Adrenal gland (tissue), 9 donors: ENCODE measurements at regions not wholly inside any gene's neighbourhood (a gene's known extent, or its start where the extent isn't known, plus 50 kb on each side); places are given as distances from the start of the nearest gene placed in this dataset.

ENCODE experiments used
- DNase-seq, 7 donors: peaks; one replicate each; pipeline ENCODE4 v3.0.0-alpha.2; 2019 to 2020
- H3K27ac ChIP-seq, 5 donors: fragments of 200-600 bp; sonication (generic) in 4 of 5; 1 replicate in 3 of 5; 2 replicates in 2 of 5; pipeline versions ENCODE4 v1.5.1 to v1.8.0; 2016 to 2020; ENCODE audit warnings: mild to moderate bottlenecking in 1 of 5
- H3K27me3 ChIP-seq: fragments of 200-600 bp; 2 replicates; pipeline ENCODE4 v1.8.0; 2021
- H3K36me3 ChIP-seq, 2 donors: fragments of 200-600 bp; replicated peaks in 1 of 2; 1 replicate in 1 of 2; 2 replicates in 1 of 2; pipeline versions ENCODE4 v1.5.1 to v1.8.0; 2018 to 2022
- H3K4me1 ChIP-seq, 2 donors: fragments of 200-600 bp; replicated peaks in 1 of 2; 1 replicate in 1 of 2; 2 replicates in 1 of 2; pipeline versions ENCODE4 v1.5.1 to v1.8.0; 2018 to 2021
- H3K4me3 ChIP-seq, 4 donors: fragments of 200-600 bp; sonication (generic) in 3 of 4; one replicate each; pipeline ENCODE4 v1.5.1; 2016 to 2018
- H3K9me3 ChIP-seq, 3 donors: fragments of 200-600 bp; sonication (generic) in 1 of 3; replicated peaks in 1 of 3; 1 replicate in 2 of 3; 2 replicates in 1 of 3; pipeline versions ENCODE4 v1.5.1 to v1.8.0; 2016 to 2021
- CTCF ChIP-seq, 6 experiments: fragments of 450-650 bp in 4 of 6; fragments of 200-600 bp in 2 of 6; sonication (generic) in 1 of 6; IDR thresholded peaks; 1 replicate in 5 of 6; 2 replicates in 1 of 6; pipeline versions ENCODE4 v1.5.1 to v1.8.0; 2016 to 2021; ENCODE audit warnings: antibody characterized with exemption in 6 of 6, mild to moderate bottlenecking in 2 of 6, moderate library complexity in 1 of 6
- POLR2A ChIP-seq, 2 donors: fragments of 450-650 bp; IDR thresholded peaks; one replicate each; pipeline ENCODE4 v1.6.1; 2017; ENCODE audit warnings: antibody characterized with exemption in 2 of 2, mild to moderate bottlenecking in 2 of 2, moderate library complexity in 1 of 2
- WGBS, 4 donors: extraction: QIAGEN DNeasy Blood & Tissue Kit in 2 of 4; methylation state at CpG; one replicate each; pipeline versions ENCODE4 v1.1.5 to v1.1.7; 2013 to 2017; 5-methylcytosine and 5-hydroxymethylcytosine counted together
- intact Hi-C, 2 donors: fragments of 100-400 bp; cut with DNase I; formaldehyde crosslinking; loops; one replicate each; pipeline versions ENCODE4 v1.14.1 to v1.15.0; 2022 to 2023
- donor health status: healthy with polysubstance abuse.
- donor health status: Bipolar disorder and iron deficiency.
- donor health status: DM: yes; HTN: yes; CAD: no.
- donor health status: DM: no; HTN: no; CAD: no.
- donor health status: DM: no; HTN: no; CAD: no.

- TF ChIP-seq POLR2A (IDR thresholded peaks at IDR 0.05) (no peak), CTCF (IDR thresholded peaks at IDR 0.05) (no peak)
- no peaks in the 10 kb centered on the region for H3K27me3 ChIP-seq
- H3K4me1 ChIP-seq, result peaks cover 0 to 11% of the 10 kb centered on the region in 2 donors
- WGBS, 4 donors, result 90 to 94% (median 91%) methylated on average over 2 of the region's 2 CpGs
- H3K4me3 ChIP-seq, result no peak overlapping the region
- H3K36me3 ChIP-seq, result no peaks in the 10 kb centered on the region
- DNase-seq, result no peak
- no peaks in the 10 kb centered on the region for H3K9me3 ChIP-seq
- intact Hi-C loops, result no loop called here
- H3K27ac ChIP-seq, result no peak overlapping the region
Measured at GRCh38 chr15:63441266-63441665, 59.6 kb upstream of the CA12 start.

- Histone ChIP-seq H3K4me3 (no peak overlapping the region), H3K27me3 (no peaks in the 10 kb centered on the region), H3K9me3 (no peaks in the 10 kb centered on the region), H3K4me1 (peaks cover 0 to 2% of the 10 kb centered on the region in 2 donors), H3K36me3 (no peaks in the 10 kb centered on the region), H3K27ac (no peak overlapping the region)
- TF ChIP-seq CTCF (IDR thresholded peaks at IDR 0.05), result no peak
- TF ChIP-seq POLR2A (IDR thresholded peaks at IDR 0.05), result no peak
- 75 to 83% (median 83%) methylated on average over 5 to 6 of the region's 6 CpGs for WGBS, 4 donors
- intact Hi-C loops, result no loop called here
- DNase-seq, result no peak
Measured at GRCh38 chr15:63442080-63442479, 60.4 kb upstream of the CA12 start.

- H3K27ac ChIP-seq, result no peak overlapping the region
- no peak for TF ChIP-seq POLR2A (IDR thresholded peaks at IDR 0.05)
- no peak for TF ChIP-seq CTCF (IDR thresholded peaks at IDR 0.05)
- H3K27me3 ChIP-seq, result no peaks in the 10 kb centered on the region
- no peak overlapping the region for H3K4me3 ChIP-seq
- DNase-seq, result no peak
- intact Hi-C loops, result no loop called here
- H3K9me3 ChIP-seq, result no peaks in the 10 kb centered on the region
- no peaks in the 10 kb centered on the region for H3K36me3 ChIP-seq
- no peaks in the 10 kb centered on the region for H3K4me1 ChIP-seq
Measured at GRCh38 chr15:63444611-63445010, 59.8 kb upstream of the USP3 start.

- Histone ChIP-seq H3K36me3 (no peaks in the 10 kb centered on the region), H3K9me3 (no peaks in the 10 kb centered on the region), H3K27ac (no peak overlapping the region), H3K27me3 (no peaks in the 10 kb centered on the region), H3K4me3 (no peak overlapping the region), H3K4me1 (no peaks in the 10 kb centered on the region)
- intact Hi-C loops, result no loop called here
- WGBS, 4 donors, result 75 to 91% (median 83%) methylated on average over 6 to 7 of the region's 7 CpGs
- TF ChIP-seq POLR2A (IDR thresholded peaks at IDR 0.05), result no peak
- TF ChIP-seq CTCF (IDR thresholded peaks at IDR 0.05), result no peak
- DNase-seq, result no peak
Measured at GRCh38 chr15:63446255-63446654, 58.1 kb upstream of the USP3 start.
